Neural crest cell (in vitro differentiated cells): ENCODE measurements at regions not wholly inside any gene's neighbourhood (a gene's known extent, or its start where the extent isn't known, plus 50 kb on each side); places are given as distances from the start of the nearest gene placed in this dataset.

ENCODE experiments used
- DNase-seq: peaks from one replicate; pipeline ENCODE4 v3.0.0; 2021; ENCODE audit warnings: low read depth, mixed read lengths, low spot score
- H3K27ac Mint-ChIP-seq: one replicate; pipeline ENCODE4 v1.8.0; 2021; ENCODE audit warnings: mild to moderate bottlenecking, mixed read lengths; ENCODE audit not compliant: unreplicated experiment
- H3K27me3 Mint-ChIP-seq: 2 replicates; pipeline ENCODE4 v1.8.0; 2021; ENCODE audit warnings: low read depth, mild to moderate bottlenecking, mixed read lengths
- H3K36me3 Mint-ChIP-seq: 2 replicates; pipeline ENCODE4 v1.8.0; 2021; ENCODE audit warnings: low read depth, mild to moderate bottlenecking, mixed read lengths
- H3K4me1 Mint-ChIP-seq: 2 replicates; pipeline ENCODE4 v1.8.0; 2021; ENCODE audit warnings: mixed read lengths
- H3K4me3 Mint-ChIP-seq: one replicate; pipeline ENCODE4 v1.8.0; 2021; ENCODE audit warnings: mild to moderate bottlenecking, mixed read lengths
- H3K9me3 Mint-ChIP-seq: 2 replicates; pipeline ENCODE4 v1.8.0; 2021; ENCODE audit warnings: mixed read lengths
- CTCF ChIP-seq: fragments of 200-600 bp; sonication (generic); conservative IDR thresholded peaks from 2 replicates; pipeline ENCODE4 v1.5.0; 2021; ENCODE audit warnings: antibody characterized with exemption, mild to moderate bottlenecking

DNA sequence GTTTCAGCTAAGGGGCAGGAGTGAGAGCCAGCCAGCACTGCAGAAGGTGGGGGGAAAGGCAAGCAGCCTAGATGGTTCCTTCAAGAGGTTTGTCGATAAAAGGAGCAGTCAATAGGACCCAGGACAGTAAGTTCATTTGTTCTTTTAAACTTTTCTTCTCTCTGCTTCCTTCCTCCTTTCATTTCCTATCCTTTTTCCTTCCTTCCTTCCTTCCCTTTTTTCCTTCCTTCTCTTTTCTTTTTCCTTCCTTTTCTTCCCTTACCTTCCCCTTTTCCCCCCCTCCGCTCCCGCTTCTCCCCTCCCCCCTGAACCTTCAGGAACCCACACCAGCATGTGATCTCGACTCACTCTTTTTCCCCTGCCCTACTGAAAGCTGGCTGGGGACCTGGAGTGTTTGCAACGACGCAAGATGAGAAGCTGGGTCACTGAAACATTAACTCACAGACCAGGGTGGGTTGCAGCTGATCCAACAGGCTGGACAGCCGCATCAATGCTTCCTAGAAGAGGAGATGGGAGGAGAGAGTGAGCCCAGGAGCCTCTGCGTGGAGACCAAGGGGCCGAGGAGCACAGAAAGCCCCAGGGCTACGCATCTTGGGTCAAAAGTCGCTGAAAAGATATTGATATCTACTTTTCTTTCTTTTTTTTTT is 103.4 kb upstream of the SDK1 start:
- H3K27me3 Mint-ChIP-seq = no peaks in the 10 kb centered on the region
- no peak for TF ChIP-seq CTCF
- peaks cover 70% of the 10 kb centered on the region for H3K4me1 Mint-ChIP-seq
- peaks cover 7% of the 10 kb centered on the region for H3K9me3 Mint-ChIP-seq
- peaks cover 14% of the 10 kb centered on the region for H3K36me3 Mint-ChIP-seq
- no peak overlapping the region for H3K27ac Mint-ChIP-seq
- no peak for DNase-seq
- no peak overlapping the region for H3K4me3 Mint-ChIP-seq

DNA sequence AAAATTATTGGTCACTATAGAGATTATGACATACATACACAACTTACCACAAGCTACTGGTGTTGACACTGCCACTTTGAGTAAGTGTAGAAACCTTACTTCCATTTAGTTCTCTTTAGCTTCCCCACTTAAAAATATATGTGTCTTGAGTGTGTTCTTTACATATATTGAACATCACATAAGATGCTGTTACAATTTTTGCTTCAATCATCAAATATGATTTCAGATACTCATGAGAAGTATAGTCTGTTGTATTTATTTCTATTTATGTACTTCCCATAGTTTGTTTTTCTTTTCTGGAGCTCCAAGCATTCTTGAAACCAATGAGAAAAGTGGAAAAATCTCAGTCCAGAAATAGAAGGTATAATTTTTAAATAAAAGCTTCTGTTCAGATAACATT is 102.7 kb upstream of the SDK1 start:
- no peak overlapping the region for H3K27ac Mint-ChIP-seq
- no peak for TF ChIP-seq CTCF
- no peaks in the 10 kb centered on the region for H3K27me3 Mint-ChIP-seq
- peaks cover 12% of the 10 kb centered on the region for H3K36me3 Mint-ChIP-seq
- DNase-seq = no peak
- peaks cover 64% of the 10 kb centered on the region for H3K4me1 Mint-ChIP-seq
- H3K9me3 Mint-ChIP-seq = peaks cover 5% of the 10 kb centered on the region
- H3K4me3 Mint-ChIP-seq = no peak overlapping the region

- H3K27ac Mint-ChIP-seq = no peak overlapping the region
- peak; percentile 61 for TF ChIP-seq CTCF
These were observed 100.5 kb upstream of the SDK1 start for GRCh38 chr7:3200504-3200903.

GRCh38 chr7:3201306-3201705 is 99.7 kb upstream of the SDK1 start:
- peak overlapping the region; percentile 16 for H3K27ac Mint-ChIP-seq
- H3K36me3 Mint-ChIP-seq = peaks cover 6% of the 10 kb centered on the region
- H3K27me3 Mint-ChIP-seq = no peaks in the 10 kb centered on the region
- no peak for DNase-seq
- no peak for TF ChIP-seq CTCF
- no peak overlapping the region for H3K4me3 Mint-ChIP-seq
- peaks cover 39% of the 10 kb centered on the region for H3K4me1 Mint-ChIP-seq
- H3K9me3 Mint-ChIP-seq = peaks cover 3% of the 10 kb centered on the region

More at GRCh38 chr7:3200504-3200903, 100.5 kb upstream of the SDK1 start:
- Mint-ChIP-seq H3K36me3 (peaks cover 6% of the 10 kb centered on the region), H3K9me3 (peaks cover 2% of the 10 kb centered on the region), H3K4me1 (peaks cover 45% of the 10 kb centered on the region), H3K27me3 (no peaks in the 10 kb centered on the region), H3K4me3 (no peak overlapping the region)
- no peak for DNase-seq

GRCh38 chr7:3201937-3202710 is 98.9 kb upstream of the SDK1 start:
- peak overlapping the region; percentile 13 for H3K4me3 Mint-ChIP-seq
- peaks cover 4% of the 10 kb centered on the region for H3K9me3 Mint-ChIP-seq
- DNase-seq = no peak
- no peak overlapping the region for H3K27ac Mint-ChIP-seq
- no peaks in the 10 kb centered on the region for H3K27me3 Mint-ChIP-seq
- peaks cover 6% of the 10 kb centered on the region for H3K36me3 Mint-ChIP-seq
- H3K4me1 Mint-ChIP-seq = peaks cover 33% of the 10 kb centered on the region
- no peak for TF ChIP-seq CTCF
